ENCODE measurements at regions not wholly inside any gene's neighbourhood (a gene's known extent, or its start where the extent isn't known, plus 50 kb on each side); places are given as distances from the start of the nearest gene placed in this dataset.
A peak's percentile ranks its signal among the peaks of the same experiment; 100 is the strongest.

DNA sequence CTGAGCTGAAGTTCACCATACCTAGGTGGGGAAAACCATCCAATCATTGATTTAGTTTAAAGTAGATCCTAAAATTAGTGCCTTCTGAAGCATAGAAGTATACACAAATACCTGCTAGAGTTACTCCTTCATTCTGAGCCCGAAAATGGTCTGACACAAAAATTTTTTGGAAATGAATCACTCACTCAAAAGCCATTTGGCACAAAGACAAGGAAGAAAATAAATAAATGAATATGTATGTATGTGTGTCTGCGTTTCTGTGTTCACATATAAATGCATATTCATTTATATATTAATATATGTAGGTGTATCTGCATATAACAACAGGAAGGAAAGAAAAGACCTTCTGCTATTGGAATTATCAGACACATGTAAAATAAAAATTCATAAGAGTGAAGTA, 614.4 kb upstream of the PCDH9 start:
- H3K4me3 ChIP-seq (ENCODE audit: insufficient read depth, low read length, poor library complexity, severe bottlenecking), result no peak overlapping the region
- no peak overlapping the region for H3K4me2 ChIP-seq (ENCODE audit: low read depth, low read length, poor library complexity, severe bottlenecking)
- H3K9me3 ChIP-seq (ENCODE audit: insufficient read depth, low read length), result no peaks in the 10 kb centered on the region
- no peaks in the 10 kb centered on the region for H3K9me2 ChIP-seq (replicated peaks; ENCODE audit: insufficient read depth, low read length)
- no peaks in the 10 kb centered on the region for H4K20me1 ChIP-seq (ENCODE audit: low read depth, low read length)
- no peaks in the 10 kb centered on the region for H3K36me3 ChIP-seq (ENCODE audit: low read length)
- peak overlapping the region; percentile 27 for H2AFZ ChIP-seq (ENCODE audit: low read depth, low read length, severe bottlenecking)
- no peak overlapping the region for H3K27ac ChIP-seq (ENCODE audit: low read depth, low read length)
- no peaks in the 10 kb centered on the region for H3F3A ChIP-seq (ENCODE audit: insufficient read depth)
- no peaks in the 10 kb centered on the region for H3K79me2 ChIP-seq (ENCODE audit: insufficient read depth, low read length)
- no peak overlapping the region for H3K9ac ChIP-seq (ENCODE audit: low read length)
- no peak for TF ChIP-seq EZH2phosphoT487 (conservative IDR thresholded peaks at IDR 0.05; ENCODE audit: low read length)
- TF ChIP-seq CTCF (IDR thresholded peaks at IDR 0.05; ENCODE audit: insufficient read depth, low read length, poor library complexity, severe bottlenecking), result no peak
- no peaks in the 10 kb centered on the region for H3K27me3 ChIP-seq (ENCODE audit: low read length)

DNA sequence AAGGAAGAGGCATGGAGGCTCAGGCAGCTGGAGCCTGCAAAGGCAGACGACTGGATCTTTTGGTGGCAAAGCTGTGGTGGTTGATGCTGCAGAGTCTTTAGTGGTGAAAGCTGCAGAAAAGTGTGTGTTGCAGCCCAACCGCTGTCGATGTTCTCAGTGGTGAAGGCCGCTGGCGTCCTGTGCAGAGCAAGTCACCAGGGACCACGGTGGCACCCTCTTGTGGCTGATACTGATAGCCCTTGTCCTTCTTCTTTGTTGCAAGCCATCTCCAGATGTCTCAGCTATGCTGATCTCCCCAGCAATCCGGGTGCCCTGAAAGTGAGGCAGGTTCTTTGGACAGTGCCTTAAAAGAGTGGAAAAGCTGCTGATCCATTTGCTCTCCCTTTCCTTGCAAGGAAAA, 610.9 kb upstream of the PCDH9 start:
- Histone ChIP-seq H3K4me3 (ENCODE audit: insufficient read depth, low read length, poor library complexity, severe bottlenecking) (no peak overlapping the region), H3K9me2 (replicated peaks; ENCODE audit: insufficient read depth, low read length) (no peaks in the 10 kb centered on the region), H3K9ac (ENCODE audit: low read length) (no peak overlapping the region), H3K9me3 (ENCODE audit: insufficient read depth, low read length) (no peaks in the 10 kb centered on the region), H2AFZ (ENCODE audit: low read depth, low read length, severe bottlenecking) (no peak overlapping the region), H3K27me3 (ENCODE audit: low read length) (no peaks in the 10 kb centered on the region), H3F3A (ENCODE audit: insufficient read depth) (no peaks in the 10 kb centered on the region), H3K4me2 (ENCODE audit: low read depth, low read length, poor library complexity, severe bottlenecking) (no peak overlapping the region), H3K36me3 (ENCODE audit: low read length) (no peaks in the 10 kb centered on the region), H3K79me2 (ENCODE audit: insufficient read depth, low read length) (no peaks in the 10 kb centered on the region), H3K27ac (ENCODE audit: low read depth, low read length) (no peak overlapping the region), H4K20me1 (ENCODE audit: low read depth, low read length) (no peaks in the 10 kb centered on the region)
- no peak for TF ChIP-seq EZH2phosphoT487 (conservative IDR thresholded peaks at IDR 0.05; ENCODE audit: low read length)
- no peak for TF ChIP-seq CTCF (IDR thresholded peaks at IDR 0.05; ENCODE audit: insufficient read depth, low read length, poor library complexity, severe bottlenecking)

- H4K20me1 ChIP-seq (ENCODE audit: low read depth, low read length), result no peaks in the 10 kb centered on the region
- H3K36me3 ChIP-seq (ENCODE audit: low read length), result no peaks in the 10 kb centered on the region
- no peaks in the 10 kb centered on the region for H3K27me3 ChIP-seq (ENCODE audit: low read length)
- H3K4me2 ChIP-seq (ENCODE audit: low read depth, low read length, poor library complexity, severe bottlenecking), result no peak overlapping the region
- H3K4me3 ChIP-seq (ENCODE audit: insufficient read depth, low read length, poor library complexity, severe bottlenecking), result no peak overlapping the region
- no peak for TF ChIP-seq EZH2phosphoT487 (conservative IDR thresholded peaks at IDR 0.05; ENCODE audit: low read length)
- TF ChIP-seq CTCF (IDR thresholded peaks at IDR 0.05; ENCODE audit: insufficient read depth, low read length, poor library complexity, severe bottlenecking), result no peak
- H2AFZ ChIP-seq (ENCODE audit: low read depth, low read length, severe bottlenecking), result no peak overlapping the region
- no peak overlapping the region for H3K27ac ChIP-seq (ENCODE audit: low read depth, low read length)
- H3F3A ChIP-seq (ENCODE audit: insufficient read depth), result no peaks in the 10 kb centered on the region
- no peaks in the 10 kb centered on the region for H3K9me3 ChIP-seq (ENCODE audit: insufficient read depth, low read length)
- H3K79me2 ChIP-seq (ENCODE audit: insufficient read depth, low read length), result no peaks in the 10 kb centered on the region
- H3K9me2 ChIP-seq (replicated peaks; ENCODE audit: insufficient read depth, low read length), result no peaks in the 10 kb centered on the region
- no peak overlapping the region for H3K9ac ChIP-seq (ENCODE audit: low read length)
These were observed 603.4 kb upstream of the PCDH9 start for GRCh38 chr13:67833564-67833963.

GRCh38 chr13:67829641-67830040, 599.5 kb upstream of the PCDH9 start:
- no peak overlapping the region for H3K9ac ChIP-seq (ENCODE audit: low read length)
- no peaks in the 10 kb centered on the region for H3K9me2 ChIP-seq (replicated peaks; ENCODE audit: insufficient read depth, low read length)
- TF ChIP-seq EZH2phosphoT487 (conservative IDR thresholded peaks at IDR 0.05; ENCODE audit: low read length) (no peak), CTCF (IDR thresholded peaks at IDR 0.05; ENCODE audit: insufficient read depth, low read length, poor library complexity, severe bottlenecking) (no peak)
- H3K4me2 ChIP-seq (ENCODE audit: low read depth, low read length, poor library complexity, severe bottlenecking), result no peak overlapping the region
- H3K79me2 ChIP-seq (ENCODE audit: insufficient read depth, low read length), result no peaks in the 10 kb centered on the region
- H4K20me1 ChIP-seq (ENCODE audit: low read depth, low read length), result no peaks in the 10 kb centered on the region
- H3K9me3 ChIP-seq (ENCODE audit: insufficient read depth, low read length), result no peaks in the 10 kb centered on the region
- no peaks in the 10 kb centered on the region for H3K27me3 ChIP-seq (ENCODE audit: low read length)
- no peak overlapping the region for H3K4me3 ChIP-seq (ENCODE audit: insufficient read depth, low read length, poor library complexity, severe bottlenecking)
- H2AFZ ChIP-seq (ENCODE audit: low read depth, low read length, severe bottlenecking), result no peak overlapping the region
- H3F3A ChIP-seq (ENCODE audit: insufficient read depth), result no peaks in the 10 kb centered on the region
- H3K27ac ChIP-seq (ENCODE audit: low read depth, low read length), result no peak overlapping the region
- no peaks in the 10 kb centered on the region for H3K36me3 ChIP-seq (ENCODE audit: low read length)
